GM20431 (cell line): ENCODE measurements at regions not wholly inside any gene's neighbourhood (a gene's known extent, or its start where the extent isn't known, plus 50 kb on each side); places are given as distances from the start of the nearest gene placed in this dataset.
"Not testable (repeated sequence)": the region's sequence is repeated elsewhere in the genome, so short reads cannot be mapped to it uniquely, and the experiment has no call there.

ENCODE experiments used
- in situ Hi-C: fragments of 300-500 bp; cut with MseI, MboI; formaldehyde crosslinking; loops from one replicate; pipeline ENCODE4 v1.15.0; 2020; ENCODE audit warnings: low sequenced_read_pairs; ENCODE audit not compliant: unreplicated experiment

DNA sequence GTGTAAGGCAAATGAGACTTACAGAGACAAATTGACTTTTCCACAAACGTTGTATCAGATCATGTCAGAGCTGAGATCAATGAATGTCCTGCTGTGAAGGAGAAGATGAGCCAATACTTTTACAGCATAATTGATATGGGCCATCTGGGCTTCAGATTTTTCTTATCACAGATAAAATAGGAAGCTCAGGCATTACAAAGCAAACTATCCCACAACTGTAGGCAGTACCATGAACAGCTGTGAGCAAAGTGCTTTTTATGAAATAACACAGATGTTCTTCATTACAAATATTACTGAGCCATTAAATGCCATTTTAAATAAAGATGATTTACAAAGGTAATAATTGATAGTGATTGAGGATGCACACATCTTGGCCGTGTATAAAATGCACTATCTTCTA, 852.3 kb downstream of the OTOL1 start:
- in situ Hi-C loops: no loop called here

DNA sequence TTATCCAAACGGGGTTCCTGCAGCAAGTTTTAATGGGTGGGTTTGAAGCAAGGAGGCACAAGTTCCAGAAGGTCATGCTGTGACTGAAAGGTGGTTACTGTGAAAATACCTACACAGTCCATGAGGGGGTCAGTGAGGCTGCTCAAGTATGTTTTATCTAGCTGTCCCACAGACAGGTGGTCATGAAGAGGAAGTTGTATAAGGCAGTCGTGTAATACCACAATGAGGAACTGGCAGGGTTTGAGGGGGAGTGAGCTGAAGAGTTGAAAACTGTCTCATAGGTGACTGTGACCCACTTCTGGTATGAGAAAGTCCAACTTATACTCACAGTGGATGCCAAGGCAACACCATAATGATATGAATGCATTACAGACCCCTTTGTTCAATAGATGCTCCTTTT, 856.8 kb downstream of the OTOL1 start:
- in situ Hi-C loops: no loop called here

DNA sequence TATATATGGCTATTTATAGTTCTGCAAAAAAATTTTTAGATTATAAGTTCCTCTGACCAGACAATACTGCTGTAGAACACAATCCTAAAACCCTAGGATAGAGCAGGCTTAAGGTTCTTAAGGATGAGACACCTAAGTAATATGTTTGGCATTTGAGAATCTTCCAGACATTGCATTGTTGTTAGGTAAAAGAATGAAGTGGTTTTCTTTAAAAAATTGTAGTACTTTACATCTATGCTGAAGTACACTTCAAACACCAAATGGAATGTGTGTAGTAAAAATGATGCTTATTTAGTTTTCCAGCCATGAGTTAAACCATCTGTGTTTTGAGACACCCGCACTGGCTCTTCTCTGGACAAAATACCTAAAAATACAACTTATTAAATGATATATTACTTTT, 857.7 kb downstream of the OTOL1 start:
- in situ Hi-C loops: no loop called here

GRCh38 chr3:162365066-162365719, 868.6 kb downstream of the OTOL1 start:
- in situ Hi-C loops: no loop called here

DNA sequence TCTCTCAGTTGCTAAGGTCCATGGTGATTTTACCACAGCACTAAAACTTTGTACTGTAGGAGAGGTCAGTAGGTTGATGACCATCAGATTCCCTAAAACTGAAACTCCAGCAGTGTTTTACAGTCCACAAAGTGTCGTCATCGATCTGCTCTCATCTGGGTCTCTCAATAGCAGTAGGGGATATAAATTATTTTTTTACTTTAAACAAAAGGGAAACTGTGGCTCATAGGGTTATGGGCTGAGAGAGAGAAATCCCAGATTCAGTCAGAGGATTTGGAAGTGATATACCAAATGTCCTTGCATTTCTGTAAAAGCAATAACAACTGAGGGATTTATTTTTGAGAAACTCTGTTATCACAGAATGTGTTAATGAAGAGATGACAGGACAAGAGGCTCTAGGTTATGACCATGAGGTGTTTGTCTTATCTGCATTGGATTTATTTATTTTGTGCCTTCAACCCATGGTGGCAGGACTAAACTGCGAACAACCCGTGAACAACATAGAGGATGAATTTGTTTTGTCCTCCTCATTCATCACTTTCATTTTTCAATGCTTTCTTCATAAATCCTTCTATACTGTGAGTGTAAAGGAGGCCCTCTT, 869.7 kb downstream of the OTOL1 start:
- in situ Hi-C loops: no loop called here

- in situ Hi-C loops: no loop called here
Observed at GRCh38 chr3:162367429-162368260, 871.0 kb downstream of the OTOL1 start.

- in situ Hi-C loops: no loop called here
Observed at GRCh38 chr3:162368417-162368816, 871.8 kb downstream of the OTOL1 start.

DNA sequence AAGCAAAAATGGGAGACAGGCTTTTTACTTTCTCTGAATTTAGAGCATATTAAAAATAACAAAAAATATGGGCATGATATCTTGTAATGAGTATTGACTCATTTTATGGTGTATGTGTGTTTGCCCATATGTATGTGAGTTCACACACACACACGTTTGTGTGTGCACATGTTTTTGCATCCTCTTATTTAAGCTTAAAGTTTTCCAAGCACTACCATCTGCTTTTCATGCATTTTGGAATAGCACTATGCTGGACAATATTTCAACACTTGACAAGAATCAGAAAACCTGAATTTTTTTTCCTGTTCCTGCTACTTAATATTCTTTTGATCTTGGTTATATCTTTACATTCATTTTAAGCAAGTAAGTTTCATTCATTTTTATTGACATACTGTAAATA, 872.7 kb downstream of the OTOL1 start:
- in situ Hi-C loops: no loop called here

DNA sequence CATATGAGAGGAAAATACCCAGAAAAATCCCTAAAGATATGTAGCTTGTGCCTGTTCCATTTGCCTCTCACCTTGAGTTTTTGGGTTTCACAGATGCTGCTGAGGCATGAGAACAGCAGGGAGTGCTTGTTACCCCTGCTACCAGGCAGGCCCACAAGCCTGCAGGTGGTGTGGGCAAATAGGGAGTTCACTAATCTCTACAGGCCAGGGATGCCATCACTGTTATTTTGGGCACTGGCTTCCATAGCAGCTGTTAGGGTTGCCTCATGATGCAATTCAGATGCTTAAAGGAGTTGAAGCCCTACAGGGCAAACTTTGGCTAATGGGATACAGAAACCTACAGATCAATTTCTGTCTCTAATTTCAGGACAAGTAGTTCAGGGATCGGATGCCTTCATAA, 873.5 kb downstream of the OTOL1 start:
- in situ Hi-C loops: no loop called here

- in situ Hi-C loops: no loop called here
Observed at GRCh38 chr3:162376761-162377160, 880.2 kb downstream of the OTOL1 start.

DNA sequence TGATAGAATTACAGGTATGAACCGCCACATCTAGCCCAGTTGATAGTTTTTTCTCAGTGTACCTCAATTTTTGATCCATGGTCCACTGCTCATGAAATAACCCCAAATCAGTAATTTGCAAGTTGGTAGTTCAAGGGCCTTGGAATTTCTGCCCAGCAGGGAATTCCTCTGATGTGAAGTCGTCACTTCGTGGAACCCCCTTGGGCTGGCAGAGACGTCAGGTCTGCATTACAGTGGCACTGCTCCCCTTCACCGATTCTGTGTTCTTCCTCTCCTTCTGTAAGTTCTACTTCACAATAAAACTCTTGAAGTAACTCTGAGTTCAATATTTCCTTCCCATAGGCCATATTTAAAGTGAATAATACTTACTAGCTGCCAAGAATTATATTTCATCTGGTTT, 881.0 kb downstream of the OTOL1 start:
- in situ Hi-C loops: no loop called here

GRCh38 chr3:162385387-162385786, 888.8 kb downstream of the OTOL1 start:
- in situ Hi-C loops: no loop called here

GRCh38 chr3:162390891-162391290, 894.3 kb downstream of the OTOL1 start:
- in situ Hi-C loops: no loop called here

- in situ Hi-C loops: no loop called here
Observed at GRCh38 chr3:162391301-162391700, 894.7 kb downstream of the OTOL1 start.

GRCh38 chr3:162395496-162395895, 898.9 kb downstream of the OTOL1 start:
- in situ Hi-C loops: no loop called here

DNA sequence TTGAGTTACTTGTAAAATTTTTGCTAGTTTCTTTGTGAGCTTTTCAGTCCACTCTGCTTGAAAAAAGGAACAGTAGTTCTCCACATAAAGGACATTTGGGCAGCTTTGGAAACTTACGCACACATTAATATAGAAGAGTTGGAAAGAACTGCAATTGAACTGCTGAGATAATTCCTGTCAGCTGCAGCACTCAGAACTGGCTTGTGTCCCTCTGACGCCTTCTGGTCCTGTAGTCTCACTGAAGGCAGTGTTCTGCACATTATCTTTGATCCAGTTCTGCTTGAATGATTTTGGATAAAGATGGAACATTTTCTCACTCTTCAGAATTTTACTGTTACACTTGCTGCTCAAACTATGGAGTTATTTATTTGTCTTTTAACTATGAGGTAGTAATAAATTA, 901.9 kb downstream of the OTOL1 start:
- in situ Hi-C loops: no loop called here

GRCh38 chr3:162400697-162401096, 904.1 kb downstream of the OTOL1 start:
- in situ Hi-C loops: no loop called here

DNA sequence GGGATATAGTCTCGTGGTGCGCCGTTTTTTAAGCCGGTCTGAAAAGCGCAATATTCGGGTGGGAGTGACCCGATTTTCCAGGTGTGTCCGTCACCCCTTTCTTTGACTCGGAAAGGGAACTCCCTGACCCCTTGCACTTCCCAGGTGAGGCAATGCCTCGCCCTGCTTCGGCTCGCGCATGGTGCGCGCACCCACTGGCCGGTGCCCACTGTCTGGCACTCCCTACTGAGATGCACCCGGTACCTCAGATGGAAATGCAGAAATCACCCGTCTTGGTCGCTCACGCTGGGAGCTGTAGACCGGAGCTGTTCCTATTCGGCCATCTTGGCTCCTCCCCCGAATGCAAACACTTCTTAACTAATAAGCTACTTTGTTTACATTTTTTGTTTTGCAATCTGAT, 914.9 kb downstream of the OTOL1 start:
- in situ Hi-C loops: not testable (repeated sequence)

GRCh38 chr3:162421721-162422120, 925.1 kb downstream of the OTOL1 start:
- in situ Hi-C loops: no loop called here

GRCh38 chr3:162428192-162428591, 931.6 kb downstream of the OTOL1 start:
- in situ Hi-C loops: no loop called here

DNA sequence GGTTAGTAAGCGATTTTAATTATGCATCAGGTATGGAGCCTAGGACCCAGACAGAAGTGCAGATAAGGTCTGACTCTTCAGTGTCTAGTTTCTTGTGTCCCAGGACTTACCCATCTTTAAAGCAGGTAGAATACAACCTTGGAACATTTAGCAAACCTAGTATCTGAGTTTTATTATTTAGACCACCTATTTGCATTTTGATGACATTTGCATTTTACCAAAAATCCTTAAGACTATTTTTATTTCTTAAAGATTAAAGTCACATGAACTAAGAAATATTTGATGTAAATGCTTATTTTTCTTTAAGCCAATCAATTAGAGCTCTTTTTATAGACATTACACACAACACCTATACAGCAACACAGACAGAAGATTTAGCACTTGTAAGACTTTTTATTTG, 939.1 kb downstream of the OTOL1 start:
- in situ Hi-C loops: no loop called here
